Caco-2 (cell line): ENCODE measurements at regions not wholly inside any gene's neighbourhood (a gene's known extent, or its start where the extent isn't known, plus 50 kb on each side); places are given as distances from the start of the nearest gene placed in this dataset.

Experiments
- BruUV-seq: library from RNA; stranded (reverse); fragments of 400-500 nt; replicated peaks from 2 replicates; lab custom pipeline; 2021; lab: Mats Ljungman, UMichigan
- CTCF ChIA-PET: fragments of 300-600 bp; sonication (Branson Sonifier 250); formaldehyde crosslinking; loops from one replicate; lab custom pipeline; 2022; ENCODE audit warnings: antibody characterized with exemption; lab: Charles Lee
- POLR2A ChIA-PET: fragments of 300-600 bp; sonication (Branson Sonifier 250); formaldehyde crosslinking; loops from one replicate; lab custom pipeline; 2022; ENCODE audit warnings: antibody characterized with exemption; lab: Charles Lee
- DNase-seq, 2 experiments: peaks; one replicate each; pipeline versions ENCODE4 v3.0.0 to v3.0.0-alpha.2; 2020 to 2022
- H3K27me3 ChIP-seq: replicated peaks from 2 replicates; pipeline ENCODE4 v1.6.0; 2011; ENCODE audit warnings: low read length; ENCODE audit not compliant: control insufficient read depth, insufficient read depth
- H3K36me3 ChIP-seq: 2 replicates; pipeline ENCODE4 v1.5.1; 2011; ENCODE audit warnings: low read length; ENCODE audit not compliant: control insufficient read depth, insufficient read depth
- H3K4me1 ChIP-seq: fragments of 250-450 bp; sonication (Bioruptor Pico); 2 replicates; pipeline ENCODE4 v1.5.1; 2020; ENCODE audit warnings: mild to moderate bottlenecking
- H3K4me3 ChIP-seq: 2 replicates; pipeline ENCODE4 v1.5.1; 2011; ENCODE audit warnings: low read depth, mild to moderate bottlenecking, control low read depth, low read length
- H3K9me3 ChIP-seq: fragments of 250-450 bp; sonication (Bioruptor Pico); 2 replicates; pipeline ENCODE4 v1.5.1; 2020; ENCODE audit warnings: mild to moderate bottlenecking, moderate library complexity
- H3K27ac Mint-ChIP-seq: one replicate; pipeline ENCODE4 v1.8.0; 2022; ENCODE audit warnings: mixed read lengths; ENCODE audit not compliant: unreplicated experiment
- H3K27me3 Mint-ChIP-seq: one replicate; pipeline ENCODE4 v1.8.0; 2022; ENCODE audit warnings: mixed read lengths; ENCODE audit not compliant: insufficient read depth, unreplicated experiment
- H3K36me3 Mint-ChIP-seq: one replicate; pipeline ENCODE4 v1.8.0; 2022; ENCODE audit warnings: mild to moderate bottlenecking, mixed read lengths; ENCODE audit not compliant: insufficient read depth, unreplicated experiment
- H3K4me1 Mint-ChIP-seq: one replicate; pipeline ENCODE4 v1.8.0; 2022; ENCODE audit warnings: low read depth, mixed read lengths; ENCODE audit not compliant: unreplicated experiment
- H3K4me3 Mint-ChIP-seq: one replicate; pipeline ENCODE4 v1.8.0; 2022; ENCODE audit warnings: mild to moderate bottlenecking, moderate library complexity, mixed read lengths; ENCODE audit not compliant: unreplicated experiment
- H3K9me3 Mint-ChIP-seq: one replicate; pipeline ENCODE4 v1.8.0; 2022; ENCODE audit warnings: mixed read lengths; ENCODE audit not compliant: unreplicated experiment
- intact Hi-C: fragments of 100-400 bp; cut with micrococcal nuclease; formaldehyde crosslinking; loops from one replicate; pipeline ENCODE4 v1.10.0; 2022; ENCODE audit not compliant: unreplicated experiment
- TF ChIP-seq, protein P1 (sequence below), 2 experiments: fragments of 200-600 bp in 1 of 2; IDR thresholded peaks; 1 replicate in 1 of 2; 2 replicates in 1 of 2; pipeline versions ENCODE4 v1.5.1 to v1.8.0; 2011 to 2022; ENCODE audit warnings: antibody characterized with exemption in 1 of 2, control low read depth in 1 of 2, inconsistent platforms in 1 of 2, low read depth in 1 of 2, low read length in 1 of 2, mild to moderate bottlenecking in 1 of 2, moderate library complexity in 1 of 2; ENCODE audit not compliant: insufficient read depth in 1 of 2, severe bottlenecking in 1 of 2, unreplicated experiment in 1 of 2

DNA sequence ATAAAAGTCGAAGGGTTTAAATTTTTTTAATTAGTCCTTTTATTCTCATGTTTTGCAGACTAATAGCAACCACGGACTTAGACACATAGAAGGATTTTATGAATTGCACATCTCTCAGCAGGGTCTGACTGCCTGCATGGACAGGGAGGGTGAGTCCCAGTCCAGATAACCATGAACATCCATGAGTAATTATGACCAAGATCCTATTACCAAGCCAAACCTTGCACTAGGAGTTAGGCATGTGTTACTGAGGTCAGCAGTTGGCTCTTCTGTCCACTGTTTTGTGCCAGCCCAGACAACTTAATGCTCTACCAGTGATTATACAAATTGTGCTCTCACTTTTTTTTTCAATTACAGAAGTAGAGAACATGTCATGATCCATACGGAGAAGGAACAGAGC is 211.2 kb downstream of the MAFB start:
- Mint-ChIP-seq H3K27me3 (no peaks in the 10 kb centered on the region), H3K4me1 (peaks cover 9% of the 10 kb centered on the region), H3K9me3 (peaks cover 10% of the 10 kb centered on the region), H3K27ac (peak overlapping the region; percentile 14), H3K4me3 (no peak overlapping the region), H3K36me3 (no peaks in the 10 kb centered on the region)
- H3K4me3 ChIP-seq: no peak overlapping the region
- ChIA-PET POLR2A (no interaction called here), CTCF (no interaction called here)
- TF ChIP-seq, protein P1, sequence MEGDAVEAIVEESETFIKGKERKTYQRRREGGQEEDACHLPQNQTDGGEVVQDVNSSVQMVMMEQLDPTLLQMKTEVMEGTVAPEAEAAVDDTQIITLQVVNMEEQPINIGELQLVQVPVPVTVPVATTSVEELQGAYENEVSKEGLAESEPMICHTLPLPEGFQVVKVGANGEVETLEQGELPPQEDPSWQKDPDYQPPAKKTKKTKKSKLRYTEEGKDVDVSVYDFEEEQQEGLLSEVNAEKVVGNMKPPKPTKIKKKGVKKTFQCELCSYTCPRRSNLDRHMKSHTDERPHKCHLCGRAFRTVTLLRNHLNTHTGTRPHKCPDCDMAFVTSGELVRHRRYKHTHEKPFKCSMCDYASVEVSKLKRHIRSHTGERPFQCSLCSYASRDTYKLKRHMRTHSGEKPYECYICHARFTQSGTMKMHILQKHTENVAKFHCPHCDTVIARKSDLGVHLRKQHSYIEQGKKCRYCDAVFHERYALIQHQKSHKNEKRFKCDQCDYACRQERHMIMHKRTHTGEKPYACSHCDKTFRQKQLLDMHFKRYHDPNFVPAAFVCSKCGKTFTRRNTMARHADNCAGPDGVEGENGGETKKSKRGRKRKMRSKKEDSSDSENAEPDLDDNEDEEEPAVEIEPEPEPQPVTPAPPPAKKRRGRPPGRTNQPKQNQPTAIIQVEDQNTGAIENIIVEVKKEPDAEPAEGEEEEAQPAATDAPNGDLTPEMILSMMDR (IDR thresholded peaks at IDR 0.05; ENCODE audit: insufficient read depth in 1 of 2, low read depth in 1 of 2, low read length in 1 of 2, severe bottlenecking in 1 of 2, unreplicated experiment in 1 of 2): no peak
- H3K9me3 ChIP-seq: no peaks in the 10 kb centered on the region; the same call in 1 of the 2 replicates
- no peak for DNase-seq
- no TSS peak for BruUV-seq
- H3K27me3 ChIP-seq: no peaks in the 10 kb centered on the region
- H3K36me3 ChIP-seq: no peaks in the 10 kb centered on the region
- intact Hi-C loops: no loop called here
- H3K4me1 ChIP-seq: peaks cover 19% of the 10 kb centered on the region

DNA sequence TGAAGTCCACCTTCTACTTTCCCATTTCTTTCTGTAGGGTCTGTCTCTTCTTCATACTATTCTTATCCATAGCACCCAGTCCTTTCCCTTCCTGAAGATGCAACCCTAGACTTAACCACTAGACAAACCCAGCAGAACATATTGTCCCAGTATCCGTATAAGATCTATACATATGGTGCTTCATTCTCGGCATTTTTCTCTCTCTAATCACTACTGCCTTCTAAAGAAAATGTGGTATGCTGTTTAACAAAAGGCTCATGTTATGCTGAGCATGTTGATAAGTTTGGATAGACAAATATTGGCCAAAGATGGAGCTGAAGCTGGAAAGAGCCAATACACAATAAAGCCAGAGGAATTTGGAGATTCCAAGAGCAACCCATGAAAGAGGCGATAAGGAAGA is 212.6 kb downstream of the MAFB start:
- Mint-ChIP-seq H3K4me3 (no peak overlapping the region), H3K9me3 (peaks cover 10% of the 10 kb centered on the region), H3K27me3 (no peaks in the 10 kb centered on the region), H3K27ac (peak overlapping the region; percentile 56), H3K4me1 (peaks cover 9% of the 10 kb centered on the region), H3K36me3 (no peaks in the 10 kb centered on the region)
- no TSS peak for BruUV-seq
- Histone ChIP-seq H3K4me1 (peaks cover 19% of the 10 kb centered on the region), H3K9me3 (no peaks in the 10 kb centered on the region; the same call in 1 of the 2 replicates), H3K4me3 (no peak overlapping the region), H3K36me3 (no peaks in the 10 kb centered on the region), H3K27me3 (no peaks in the 10 kb centered on the region)
- CTCF ChIA-PET: no interaction called here
- DNase-seq: peak in 1 of 2 experiments; percentile 61
- TF ChIP-seq, protein P1 (IDR thresholded peaks at IDR 0.05; ENCODE audit: insufficient read depth in 1 of 2, low read depth in 1 of 2, low read length in 1 of 2, severe bottlenecking in 1 of 2, unreplicated experiment in 1 of 2): no peak
- intact Hi-C loops: no loop called here
- POLR2A ChIA-PET: interaction anchor here (1.3 kb wide), 1 partner anchor 213 kb away, joined by 5 read pairs; the partner anchor contains the start of gene MAFB

DNA sequence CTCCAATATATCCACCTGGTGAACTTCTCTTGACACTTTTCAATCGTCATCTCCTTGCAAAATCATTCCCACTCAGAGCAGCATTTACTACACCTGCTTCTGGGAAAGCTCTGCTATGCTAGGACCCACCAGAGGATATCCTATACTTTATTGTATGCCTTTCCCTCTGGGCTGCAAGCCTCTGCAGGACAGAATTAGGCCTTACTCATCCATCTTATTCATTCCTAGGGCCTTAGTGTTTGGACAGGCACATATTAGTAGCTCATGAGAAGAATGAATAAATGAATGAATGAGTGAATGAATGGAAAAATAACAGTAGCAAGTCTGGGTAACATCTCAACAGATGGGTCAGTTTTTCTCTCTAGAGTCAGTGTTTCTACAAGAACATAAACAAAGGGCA is 216.1 kb downstream of the MAFB start:
- ChIA-PET CTCF (no interaction called here), POLR2A (no interaction called here)
- intact Hi-C loops: no loop called here

More for the DNA sequence above, 216.1 kb downstream of the MAFB start:
- H3K9me3 Mint-ChIP-seq: peaks cover 10% of the 10 kb centered on the region
- Histone ChIP-seq H3K36me3 (no peaks in the 10 kb centered on the region), H3K4me3 (no peak overlapping the region), H3K4me1 (peaks cover 19% of the 10 kb centered on the region), H3K27me3 (no peaks in the 10 kb centered on the region), H3K9me3 (no peaks in the 10 kb centered on the region; the same call in 1 of the 2 replicates)
- H3K27me3 Mint-ChIP-seq: no peaks in the 10 kb centered on the region
- no peak overlapping the region for H3K4me3 Mint-ChIP-seq
- TF ChIP-seq, protein P1 (IDR thresholded peaks at IDR 0.05; ENCODE audit: insufficient read depth in 1 of 2, low read depth in 1 of 2, low read length in 1 of 2, severe bottlenecking in 1 of 2, unreplicated experiment in 1 of 2): no peak
- no peak for DNase-seq
- BruUV-seq: no TSS peak
- peaks cover 9% of the 10 kb centered on the region for H3K4me1 Mint-ChIP-seq
- no peak overlapping the region for H3K27ac Mint-ChIP-seq
- no peaks in the 10 kb centered on the region for H3K36me3 Mint-ChIP-seq
